Keratinocyte (primary cell): ENCODE measurements at regions not wholly inside any gene's neighbourhood (a gene's known extent, or its start where the extent isn't known, plus 50 kb on each side); places are given as distances from the start of the nearest gene placed in this dataset.

Source experiments
- DNase-seq: peaks from one replicate; pipeline ENCODE4 v3.0.0-alpha.2; 2011; ENCODE audit warnings: low read depth, missing footprints, low spot score
- FAIRE-seq: peaks from 2 replicates; lab custom pipeline; 2011; peaks lifted over from hg19 to GRCh38; lab: Jason Lieb, UNC
- H2AFZ ChIP-seq: 2 replicates; pipeline ENCODE4 v1.6.0; 2012; ENCODE audit warnings: low read length, control low read depth, inconsistent platforms; ENCODE audit not compliant: control insufficient read depth
- H3K27ac ChIP-seq: 2 replicates; pipeline ENCODE4 v1.5.1; 2011; ENCODE audit warnings: low read length; ENCODE audit not compliant: control insufficient read depth, insufficient read depth
- H3K27me3 ChIP-seq: 3 replicates; pipeline ENCODE4 v1.6.0; 2011; ENCODE audit warnings: low read length; ENCODE audit not compliant: control insufficient read depth, insufficient read depth; ENCODE audit errors: extremely low read depth
- H3K36me3 ChIP-seq, 2 experiments: 2 replicates in 1 of 2; 3 replicates in 1 of 2; pipeline ENCODE4 v1.5.1; 2011; ENCODE audit warnings: low read length in 2 of 2, mild to moderate bottlenecking in 1 of 2; ENCODE audit not compliant: control insufficient read depth in 2 of 2, insufficient read depth in 2 of 2; ENCODE audit errors: extremely low read depth in 1 of 2
- H3K4me1 ChIP-seq: 3 replicates; pipeline ENCODE4 v1.5.1; 2011; ENCODE audit warnings: low read length; ENCODE audit not compliant: control insufficient read depth, insufficient read depth; ENCODE audit errors: extremely low read depth
- H3K4me2 ChIP-seq: 3 replicates; pipeline ENCODE4 v1.6.0; 2011; ENCODE audit warnings: low read depth, low read length; ENCODE audit not compliant: control insufficient read depth, insufficient read depth; ENCODE audit errors: extremely low read depth
- H3K4me3 ChIP-seq, 3 experiments: fragments of 200-600 bp in 1 of 3; sonication (generic) in 1 of 3; 2 replicates in 2 of 3; 3 replicates in 1 of 3; pipeline ENCODE4 v1.5.1; 2011 to 2016; ENCODE audit warnings: low read length in 3 of 3, mild to moderate bottlenecking in 3 of 3, control low read depth in 2 of 3, inconsistent platforms in 1 of 3, low read depth in 1 of 3, mixed read lengths in 1 of 3, mixed run types in 1 of 3, moderate library complexity in 1 of 3; ENCODE audit not compliant: control insufficient read depth in 2 of 3, insufficient read depth in 2 of 3; ENCODE audit errors: extremely low read depth in 1 of 3
- H3K79me2 ChIP-seq: 2 replicates; pipeline ENCODE4 v1.6.0; 2012; ENCODE audit warnings: low read length; ENCODE audit not compliant: control insufficient read depth, insufficient read depth
- H3K9ac ChIP-seq: 3 replicates; pipeline ENCODE4 v1.6.0; 2011; ENCODE audit warnings: low read length; ENCODE audit not compliant: control insufficient read depth, insufficient read depth; ENCODE audit errors: extremely low read depth
- H3K9me1 ChIP-seq: 3 replicates; pipeline ENCODE4 v1.6.0; 2011; ENCODE audit warnings: low read length; ENCODE audit not compliant: control insufficient read depth, insufficient read depth; ENCODE audit errors: extremely low read depth
- H3K9me3 ChIP-seq: 2 replicates; pipeline ENCODE4 v1.5.1; 2012; ENCODE audit warnings: low read depth, low read length; ENCODE audit not compliant: control insufficient read depth
- H4K20me1 ChIP-seq: 3 replicates; pipeline ENCODE4 v1.6.0; 2011; ENCODE audit warnings: low read length; ENCODE audit not compliant: control insufficient read depth, insufficient read depth; ENCODE audit errors: extremely low read depth
- EZH2 ChIP-seq: IDR thresholded peaks from one replicate; pipeline ENCODE4 v1.6.1; 2012; ENCODE audit warnings: inconsistent platforms, mild to moderate bottlenecking, low read length, moderate library complexity
- dilution Hi-C: fragments of 300-500 bp; cut with MboI; formaldehyde crosslinking; loops from one replicate; pipeline ENCODE4 v1.7.0; 2020; ENCODE audit warnings: low sequenced_read_pairs; ENCODE audit not compliant: extremely low pct_ligation_motif_present
- TF ChIP-seq, protein P1 (sequence below), 3 experiments: IDR thresholded peaks in 1 of 3; conservative IDR thresholded peaks in 1 of 3; optimal IDR thresholded peaks in 1 of 3; 2 replicates in 2 of 3; 3 replicates in 1 of 3; pipeline versions ENCODE3 to v1.5.1; 2011; ENCODE audit warnings: low read length in 3 of 3, mild to moderate bottlenecking in 3 of 3, moderate library complexity in 2 of 3, control low read depth in 1 of 3, inconsistent platforms in 1 of 3; ENCODE audit not compliant: insufficient read depth in 2 of 3; ENCODE audit errors: extremely low read depth in 1 of 3

DNA sequence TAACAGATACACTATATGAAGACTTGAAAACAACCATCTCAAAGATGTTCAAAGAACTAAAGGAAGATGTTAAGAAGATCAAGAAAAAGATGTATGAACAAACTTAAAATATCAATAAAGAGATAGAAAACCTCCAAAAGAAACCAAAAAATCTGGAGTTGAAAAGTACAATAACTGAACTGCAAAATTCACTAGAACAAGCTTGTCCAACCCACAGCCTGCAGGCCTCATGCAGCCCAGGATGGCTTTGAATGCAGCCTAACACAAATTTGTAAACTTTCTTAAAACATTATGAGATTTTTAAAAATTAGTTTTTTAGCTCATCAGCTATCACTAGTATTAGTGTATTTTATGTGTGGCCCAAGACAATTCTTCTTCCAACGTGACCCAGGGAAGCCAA, 77.0 kb upstream of the DCTD start:
- TF ChIP-seq, protein P1, sequence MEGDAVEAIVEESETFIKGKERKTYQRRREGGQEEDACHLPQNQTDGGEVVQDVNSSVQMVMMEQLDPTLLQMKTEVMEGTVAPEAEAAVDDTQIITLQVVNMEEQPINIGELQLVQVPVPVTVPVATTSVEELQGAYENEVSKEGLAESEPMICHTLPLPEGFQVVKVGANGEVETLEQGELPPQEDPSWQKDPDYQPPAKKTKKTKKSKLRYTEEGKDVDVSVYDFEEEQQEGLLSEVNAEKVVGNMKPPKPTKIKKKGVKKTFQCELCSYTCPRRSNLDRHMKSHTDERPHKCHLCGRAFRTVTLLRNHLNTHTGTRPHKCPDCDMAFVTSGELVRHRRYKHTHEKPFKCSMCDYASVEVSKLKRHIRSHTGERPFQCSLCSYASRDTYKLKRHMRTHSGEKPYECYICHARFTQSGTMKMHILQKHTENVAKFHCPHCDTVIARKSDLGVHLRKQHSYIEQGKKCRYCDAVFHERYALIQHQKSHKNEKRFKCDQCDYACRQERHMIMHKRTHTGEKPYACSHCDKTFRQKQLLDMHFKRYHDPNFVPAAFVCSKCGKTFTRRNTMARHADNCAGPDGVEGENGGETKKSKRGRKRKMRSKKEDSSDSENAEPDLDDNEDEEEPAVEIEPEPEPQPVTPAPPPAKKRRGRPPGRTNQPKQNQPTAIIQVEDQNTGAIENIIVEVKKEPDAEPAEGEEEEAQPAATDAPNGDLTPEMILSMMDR (optimal IDR thresholded peaks at IDR 0.05 in 1 of 3, IDR thresholded peaks at IDR 0.05 in 1 of 3, conservative IDR thresholded peaks at IDR 0.05 in 1 of 3; ENCODE audit: extremely low read depth in 1 of 3, insufficient read depth in 2 of 3, low read length in 3 of 3) = no peak
- no peak for TF ChIP-seq EZH2
- Histone ChIP-seq H3K79me2 (no peaks in the 10 kb centered on the region), H3K36me3 (no peaks in the 10 kb centered on the region), H3K4me3 (no peak overlapping the region), H3K4me1 (no peaks in the 10 kb centered on the region), H3K9me3 (no peaks in the 10 kb centered on the region), H4K20me1 (no peaks in the 10 kb centered on the region), H3K27ac (no peak overlapping the region), H3K9ac (no peak overlapping the region), H3K4me2 (no peak overlapping the region), H2AFZ (no peak overlapping the region), H3K9me1 (no peaks in the 10 kb centered on the region), H3K27me3 (no peaks in the 10 kb centered on the region)
- no peak for FAIRE-seq
- DNase-seq = no peak
- dilution Hi-C loops = no loop called here

DNA sequence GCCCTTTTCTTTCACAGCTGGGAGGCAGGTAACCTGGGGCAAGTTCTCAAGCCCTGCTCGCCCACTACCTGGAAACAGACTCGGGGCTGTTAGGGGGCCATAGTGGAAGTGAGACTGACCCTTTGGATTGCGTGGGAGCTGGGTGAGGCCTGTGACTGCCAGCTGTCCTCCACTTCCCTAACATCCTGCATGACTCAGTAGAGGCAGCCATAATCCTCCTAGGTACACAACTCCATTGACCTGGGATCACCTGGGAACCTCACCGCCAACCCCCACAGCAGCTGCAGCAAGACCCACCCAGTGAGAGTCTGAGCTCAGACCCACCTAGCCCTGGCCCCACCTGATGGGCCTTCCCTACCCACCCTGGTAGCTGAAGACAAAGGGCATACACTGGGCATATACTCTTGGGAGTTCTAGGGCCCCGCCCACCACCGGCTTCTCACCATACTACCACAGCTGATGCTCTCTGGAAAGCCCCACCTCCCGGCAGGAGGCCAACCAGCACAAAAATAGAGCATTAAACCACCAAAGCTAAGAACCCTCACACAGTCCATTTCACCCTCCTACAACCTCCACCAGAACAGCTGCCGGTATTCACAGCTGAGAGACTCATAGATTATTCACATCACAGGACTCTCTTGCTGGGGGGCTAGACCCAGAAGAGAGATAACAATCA, 61.1 kb upstream of the DCTD start:
- Histone ChIP-seq H3K9me1 (no peaks in the 10 kb centered on the region), H3K4me2 (no peak overlapping the region), H2AFZ (peak overlapping the region; percentile 89), H3K27me3 (no peaks in the 10 kb centered on the region), H3K4me3 (no peak overlapping the region), H3K4me1 (peaks cover 23% of the 10 kb centered on the region), H3K36me3 (no peaks in the 10 kb centered on the region), H4K20me1 (no peaks in the 10 kb centered on the region), H3K9ac (no peak overlapping the region), H3K27ac (peak overlapping the region; percentile 63), H3K79me2 (no peaks in the 10 kb centered on the region), H3K9me3 (no peaks in the 10 kb centered on the region)
- DNase-seq = no peak
- dilution Hi-C loops = no loop called here
- FAIRE-seq = peak; percentile 73
- no peak for TF ChIP-seq EZH2
- TF ChIP-seq, protein P1 (optimal IDR thresholded peaks at IDR 0.05 in 1 of 3, IDR thresholded peaks at IDR 0.05 in 1 of 3, conservative IDR thresholded peaks at IDR 0.05 in 1 of 3; ENCODE audit: extremely low read depth in 1 of 3, insufficient read depth in 2 of 3, low read length in 3 of 3) = no peak
